Smooth muscle cell (in vitro differentiated cells): ENCODE measurements at regions not wholly inside any gene's neighbourhood (a gene's known extent, or its start where the extent isn't known, plus 50 kb on each side); places are given as distances from the start of the nearest gene placed in this dataset.

Source experiments
- DNase-seq: peaks from one replicate; lab custom pipeline; 2025; ENCODE audit not compliant: unreplicated experiment; lab: John Stamatoyannopoulos, UW
- H2AFZ ChIP-seq: fragments of 200-600 bp; sonication (generic); 2 replicates; pipeline ENCODE4 v1.6.0; 2016; ENCODE audit warnings: antibody characterized with exemption, low read depth, mild to moderate bottlenecking
- H3F3A ChIP-seq: fragments of 200-600 bp; sonication (generic); 2 replicates; pipeline ENCODE4 v1.6.0; 2017; ENCODE audit warnings: antibody characterized with exemption, low read depth
- H3K27ac ChIP-seq: fragments of 200-600 bp; sonication (generic); 2 replicates; pipeline ENCODE4 v1.5.1; 2016; ENCODE audit warnings: low read depth, mild to moderate bottlenecking
- H3K27me3 ChIP-seq: fragments of 200-600 bp; sonication (generic); 2 replicates; pipeline ENCODE4 v1.6.1; 2016; ENCODE audit warnings: low read depth, mild to moderate bottlenecking
- H3K36me3 ChIP-seq: fragments of 200-600 bp; sonication (generic); 2 replicates; pipeline ENCODE4 v1.5.1; 2016; ENCODE audit warnings: low read depth
- H3K4me1 ChIP-seq: fragments of 200-600 bp; sonication (generic); 2 replicates; pipeline ENCODE4 v1.5.1; 2016; ENCODE audit warnings: low read depth
- H3K4me2 ChIP-seq: fragments of 200-600 bp; sonication (generic); 2 replicates; pipeline ENCODE4 v1.6.0; 2016; ENCODE audit warnings: mild to moderate bottlenecking
- H3K4me3 ChIP-seq: fragments of 200-600 bp; sonication (generic); 2 replicates; pipeline ENCODE4 v1.5.1; 2016; ENCODE audit warnings: mild to moderate bottlenecking
- H3K79me2 ChIP-seq: fragments of 200-600 bp; sonication (generic); 2 replicates; pipeline ENCODE4 v1.6.0; 2016; ENCODE audit warnings: low read depth, mild to moderate bottlenecking
- H3K9ac ChIP-seq: fragments of 200-600 bp; sonication (generic); 2 replicates; pipeline ENCODE4 v1.6.0; 2016; ENCODE audit warnings: low read depth
- H3K9me3 ChIP-seq: fragments of 200-600 bp; sonication (generic); replicated peaks from 2 replicates; pipeline ENCODE4 v1.5.1; 2016; ENCODE audit warnings: low read depth
- H4K20me1 ChIP-seq: fragments of 200-600 bp; sonication (generic); 2 replicates; pipeline ENCODE4 v1.6.0; 2016; ENCODE audit warnings: low read depth
- WGBS: methylation state at CpG from one replicate; pipeline ENCODE4 v1.1.7; 2016; ENCODE audit warnings: low lambda C conversion rate; 5-methylcytosine and 5-hydroxymethylcytosine counted together
- TF ChIP-seq, protein P1 (sequence below): fragments of 200-600 bp; sonication (generic); IDR thresholded peaks from 2 replicates; pipeline ENCODE4 v1.5.1; 2017; ENCODE audit warnings: borderline replicate concordance, mild to moderate bottlenecking, antibody characterized with exemption; ENCODE audit not compliant: insufficient read depth, poor library complexity, severe bottlenecking

DNA sequence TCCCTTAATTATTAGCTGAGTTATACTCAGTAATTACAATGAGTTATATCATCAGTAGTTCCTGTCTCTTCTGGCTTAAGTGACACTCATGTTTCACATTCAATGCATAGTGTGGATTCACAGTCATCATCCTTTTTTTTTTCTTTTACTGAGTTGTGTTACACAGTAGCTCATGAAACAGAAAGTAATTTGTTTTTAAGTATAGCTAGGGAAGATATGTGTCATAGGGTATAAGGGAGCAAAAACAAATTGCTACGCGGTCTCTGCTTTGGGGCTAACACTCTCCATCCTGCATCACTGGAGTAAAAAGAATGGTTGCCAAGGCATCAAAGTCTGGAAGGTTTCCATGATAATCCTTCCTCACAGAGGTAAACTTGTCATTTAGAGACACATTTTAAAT lies 971.7 kb upstream of the NCAM2 start:
- no peaks in the 10 kb centered on the region for H3K36me3 ChIP-seq
- no peaks in the 10 kb centered on the region for H3K79me2 ChIP-seq
- H3F3A ChIP-seq, result no peaks in the 10 kb centered on the region
- H3K27me3 ChIP-seq, result no peaks in the 10 kb centered on the region
- no peak overlapping the region for H3K9ac ChIP-seq
- H3K4me3 ChIP-seq, result no peak overlapping the region
- no peaks in the 10 kb centered on the region for H3K4me1 ChIP-seq
- no peak overlapping the region for H3K27ac ChIP-seq
- H3K4me2 ChIP-seq, result no peak overlapping the region
- TF ChIP-seq, protein P1, sequence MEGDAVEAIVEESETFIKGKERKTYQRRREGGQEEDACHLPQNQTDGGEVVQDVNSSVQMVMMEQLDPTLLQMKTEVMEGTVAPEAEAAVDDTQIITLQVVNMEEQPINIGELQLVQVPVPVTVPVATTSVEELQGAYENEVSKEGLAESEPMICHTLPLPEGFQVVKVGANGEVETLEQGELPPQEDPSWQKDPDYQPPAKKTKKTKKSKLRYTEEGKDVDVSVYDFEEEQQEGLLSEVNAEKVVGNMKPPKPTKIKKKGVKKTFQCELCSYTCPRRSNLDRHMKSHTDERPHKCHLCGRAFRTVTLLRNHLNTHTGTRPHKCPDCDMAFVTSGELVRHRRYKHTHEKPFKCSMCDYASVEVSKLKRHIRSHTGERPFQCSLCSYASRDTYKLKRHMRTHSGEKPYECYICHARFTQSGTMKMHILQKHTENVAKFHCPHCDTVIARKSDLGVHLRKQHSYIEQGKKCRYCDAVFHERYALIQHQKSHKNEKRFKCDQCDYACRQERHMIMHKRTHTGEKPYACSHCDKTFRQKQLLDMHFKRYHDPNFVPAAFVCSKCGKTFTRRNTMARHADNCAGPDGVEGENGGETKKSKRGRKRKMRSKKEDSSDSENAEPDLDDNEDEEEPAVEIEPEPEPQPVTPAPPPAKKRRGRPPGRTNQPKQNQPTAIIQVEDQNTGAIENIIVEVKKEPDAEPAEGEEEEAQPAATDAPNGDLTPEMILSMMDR, result no peak
- H2AFZ ChIP-seq, result no peak overlapping the region
- DNase-seq, result no peak
- H4K20me1 ChIP-seq, result no peaks in the 10 kb centered on the region
- no peaks in the 10 kb centered on the region for H3K9me3 ChIP-seq
- WGBS, result 88% methylated on average over 2 of the region's 2 CpGs

DNA sequence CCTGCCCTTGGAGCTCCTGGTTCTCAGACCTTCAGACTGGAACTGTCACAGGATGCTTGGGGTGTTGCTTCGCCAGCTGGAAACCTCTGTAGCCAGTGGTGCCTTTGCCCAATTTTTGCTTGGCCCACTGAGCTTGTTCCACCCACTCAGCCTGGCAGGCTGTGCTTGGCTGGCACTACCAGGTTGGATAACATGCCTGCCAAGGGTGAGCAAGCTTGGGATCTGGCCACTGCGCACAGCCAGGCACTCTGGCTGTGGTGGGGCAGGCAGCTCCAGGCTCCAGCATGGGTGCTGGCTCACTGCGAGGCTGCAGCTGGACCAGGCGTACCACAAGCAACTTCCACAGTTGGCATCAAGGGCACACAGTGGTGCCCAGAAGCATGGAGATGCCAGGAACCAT lies 967.8 kb upstream of the NCAM2 start:
- Histone ChIP-seq H4K20me1 (no peaks in the 10 kb centered on the region), H3K4me2 (no peak overlapping the region), H3K27me3 (no peaks in the 10 kb centered on the region), H3K79me2 (no peaks in the 10 kb centered on the region), H3K36me3 (no peaks in the 10 kb centered on the region), H3K9ac (no peak overlapping the region), H3K27ac (no peak overlapping the region), H3K4me1 (no peaks in the 10 kb centered on the region), H3F3A (no peaks in the 10 kb centered on the region), H3K9me3 (no peaks in the 10 kb centered on the region), H2AFZ (no peak overlapping the region), H3K4me3 (no peak overlapping the region)
- WGBS, result 92% methylated on average over 4 of the region's 4 CpGs
- DNase-seq, result no peak
- TF ChIP-seq, protein P1, result no peak

DNA sequence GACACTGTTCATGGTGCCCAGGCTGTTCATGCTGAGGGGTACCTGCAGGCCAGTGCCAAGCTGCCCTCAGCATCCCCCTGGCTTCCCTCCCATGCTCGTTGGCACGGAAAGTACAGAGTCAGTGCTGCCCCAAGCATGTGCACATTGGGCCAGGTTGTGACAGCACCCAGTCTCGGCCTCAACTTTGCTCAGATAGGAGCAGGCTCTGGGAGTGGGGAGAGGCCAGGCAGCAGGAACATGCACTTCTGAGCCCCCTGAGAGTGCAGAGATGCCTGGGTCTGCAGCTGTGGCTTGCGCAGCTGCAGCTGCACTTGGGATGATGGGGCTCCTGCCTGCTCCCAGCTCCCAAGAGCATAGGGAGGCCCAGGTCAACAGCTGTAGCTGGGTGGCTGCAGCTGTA lies 966.4 kb upstream of the NCAM2 start:
- Histone ChIP-seq H4K20me1 (no peaks in the 10 kb centered on the region), H3K9me3 (no peaks in the 10 kb centered on the region), H2AFZ (no peak overlapping the region), H3F3A (no peaks in the 10 kb centered on the region), H3K4me2 (no peak overlapping the region), H3K4me1 (no peaks in the 10 kb centered on the region), H3K79me2 (no peaks in the 10 kb centered on the region), H3K9ac (no peak overlapping the region), H3K27me3 (no peaks in the 10 kb centered on the region), H3K27ac (no peak overlapping the region), H3K36me3 (no peaks in the 10 kb centered on the region), H3K4me3 (no peak overlapping the region)
- TF ChIP-seq, protein P1, result no peak
- DNase-seq, result no peak
- WGBS, result 58% methylated on average over 4 of the region's 4 CpGs

DNA sequence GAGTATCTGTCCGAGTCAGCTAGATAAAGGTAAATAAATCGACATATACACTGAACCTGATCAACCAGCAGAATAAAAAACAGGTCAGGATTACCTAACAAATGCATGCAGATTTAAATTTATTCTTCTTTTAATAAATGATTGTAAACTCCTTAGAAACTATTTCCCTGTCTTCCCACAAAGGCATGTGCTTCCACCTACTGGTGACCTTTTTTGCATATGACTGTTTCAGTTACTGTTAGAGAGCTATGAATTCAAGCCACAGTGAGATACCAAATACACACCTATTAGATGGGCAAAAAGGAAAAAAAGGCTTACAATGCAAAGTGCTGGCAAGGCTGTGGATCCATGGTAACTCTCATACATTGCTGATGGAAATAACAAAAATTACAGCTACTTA lies 957.4 kb upstream of the NCAM2 start:
- H4K20me1 ChIP-seq, result no peaks in the 10 kb centered on the region
- H3K4me2 ChIP-seq, result no peak overlapping the region
- H3K9me3 ChIP-seq, result no peaks in the 10 kb centered on the region
- H3K36me3 ChIP-seq, result no peaks in the 10 kb centered on the region
- no peaks in the 10 kb centered on the region for H3F3A ChIP-seq
- no peak overlapping the region for H3K4me3 ChIP-seq
- TF ChIP-seq, protein P1, result peak; percentile 28
- H3K27ac ChIP-seq, result no peak overlapping the region
- no peaks in the 10 kb centered on the region for H3K79me2 ChIP-seq
- H2AFZ ChIP-seq, result no peak overlapping the region
- WGBS, result 77% methylated on average over 2 of the region's 2 CpGs
- H3K9ac ChIP-seq, result no peak overlapping the region
- H3K27me3 ChIP-seq, result no peaks in the 10 kb centered on the region
- no peak for DNase-seq
- H3K4me1 ChIP-seq, result no peaks in the 10 kb centered on the region
